ENCODE measurements at regions not wholly inside any gene's neighbourhood (a gene's known extent, or its start where the extent isn't known, plus 50 kb on each side); places are given as distances from the start of the nearest gene placed in this dataset.
"Not testable (repeated sequence)": the region's sequence is repeated elsewhere in the genome, so short reads cannot be mapped to it uniquely, and the experiment has no call there.

GRCh38 chr2:111512378-111512777, 371.6 kb downstream of the ANAPC1 start:
- H4K5ac ChIP-seq (ENCODE audit: insufficient read length, low read depth, low read length); DNase-seq (ENCODE audit: low read depth in 1 of 2, low spot score in 2 of 2): not testable (repeated sequence)

GRCh38 chr2:111514138-111514537, 369.9 kb downstream of the ANAPC1 start:
- H3K9ac ChIP-seq (replicated peaks in 1 of 4; ENCODE audit: extremely low read depth in 1 of 4, low read depth in 3 of 4, low read length in 3 of 4); DNase-seq (ENCODE audit: low read depth in 1 of 2, low spot score in 2 of 2); H3K56ac ChIP-seq (replicated peaks; ENCODE audit: insufficient read length, low read depth, low read length); H2BK12ac ChIP-seq (ENCODE audit: low read depth, low read length); H3K4ac ChIP-seq (replicated peaks; ENCODE audit: insufficient read length, low read depth, low read length); H3K23me2 ChIP-seq (ENCODE audit: low read depth, low read length); H3K27me3 ChIP-seq (replicated peaks in 1 of 4; ENCODE audit: control insufficient read depth in 3 of 4, extremely low read depth in 1 of 4, insufficient read depth in 3 of 4, low read length in 3 of 4); H3K36me3 ChIP-seq (ENCODE audit: control insufficient read depth in 2 of 4, insufficient read depth in 4 of 4, low read length in 3 of 4); H3K4me2 ChIP-seq (ENCODE audit: insufficient read depth in 1 of 2, low read depth in 2 of 2, low read length in 2 of 2); H3K23ac ChIP-seq (ENCODE audit: insufficient read length); H2BK20ac ChIP-seq (ENCODE audit: low read length); H4K8ac ChIP-seq (ENCODE audit: extremely low read depth, insufficient read depth, low read length); FAIRE-seq; H3K4me3 ChIP-seq (ENCODE audit: extremely low read depth in 1 of 4, insufficient read depth in 2 of 4, low read depth in 3 of 4, low read length in 4 of 4); H3K79me1 ChIP-seq (ENCODE audit: low read depth, low read length); H3K4me1 ChIP-seq (replicated peaks in 1 of 4; ENCODE audit: control insufficient read depth in 3 of 4, insufficient read depth in 4 of 4, low read length in 3 of 4); H3K27ac ChIP-seq (ENCODE audit: low read depth, low read length); POLR2A ChIA-PET (ENCODE audit: partially characterized antibody); H4K20me1 ChIP-seq (replicated peaks in 1 of 2; ENCODE audit: control insufficient read depth in 1 of 2, insufficient read depth in 2 of 2, low read length in 2 of 2); H2BK5ac ChIP-seq (ENCODE audit: low read depth, low read length); H2BK120ac ChIP-seq (replicated peaks; ENCODE audit: low read depth, low read length); H2AK5ac ChIP-seq (ENCODE audit: low read depth, low read length); H2BK15ac ChIP-seq (ENCODE audit: low read length); H3K9me3 ChIP-seq (ENCODE audit: insufficient read depth in 2 of 2, low read depth in 1 of 2, low read length in 1 of 2); H4K5ac ChIP-seq (ENCODE audit: insufficient read length, low read depth, low read length); CTCF ChIA-PET (ENCODE audit: partially characterized antibody); H3K14ac ChIP-seq (ENCODE audit: insufficient read length); H4K91ac ChIP-seq (replicated peaks; ENCODE audit: insufficient read length, low read length); H3K79me2 ChIP-seq (ENCODE audit: control insufficient read depth in 1 of 2, insufficient read depth in 2 of 2, low read length in 2 of 2); H2AFZ ChIP-seq (ENCODE audit: low read length); H3K18ac ChIP-seq (ENCODE audit: extremely low read depth, low read length): not testable (repeated sequence)
- 85% methylated on average over 3 of the region's 4 CpGs; no CpG with 5 or more reads in 1 of the 2 experiments for WGBS, 2 experiments (ENCODE audit: extremely low coverage in 1 of 2, insufficient coverage in 1 of 2, insufficient read length in 1 of 2, insufficient replicate concordance in 2 of 2, low coverage in 1 of 2, low lambda C conversion rate in 2 of 2, missing lambda C conversion rate in 1 of 2)

More at GRCh38 chr2:111512378-111512777, 371.6 kb downstream of the ANAPC1 start:
- H2AK5ac ChIP-seq (ENCODE audit: low read depth, low read length); H4K20me1 ChIP-seq (replicated peaks in 1 of 2; ENCODE audit: control insufficient read depth in 1 of 2, insufficient read depth in 2 of 2, low read length in 2 of 2); H2BK5ac ChIP-seq (ENCODE audit: low read depth, low read length); POLR2A ChIA-PET (ENCODE audit: partially characterized antibody); H4K8ac ChIP-seq (ENCODE audit: extremely low read depth, insufficient read depth, low read length); H3K14ac ChIP-seq (ENCODE audit: insufficient read length); H3K18ac ChIP-seq (ENCODE audit: extremely low read depth, low read length); H3K79me1 ChIP-seq (ENCODE audit: low read depth, low read length); H2BK12ac ChIP-seq (ENCODE audit: low read depth, low read length); H3K23me2 ChIP-seq (ENCODE audit: low read depth, low read length); H3K56ac ChIP-seq (replicated peaks; ENCODE audit: insufficient read length, low read depth, low read length); CTCF ChIA-PET (ENCODE audit: partially characterized antibody); H3K23ac ChIP-seq (ENCODE audit: insufficient read length); H2BK120ac ChIP-seq (replicated peaks; ENCODE audit: low read depth, low read length); H3K27ac ChIP-seq (ENCODE audit: low read depth, low read length); H3K4me1 ChIP-seq (replicated peaks in 1 of 4; ENCODE audit: control insufficient read depth in 3 of 4, insufficient read depth in 4 of 4, low read length in 3 of 4); H3K79me2 ChIP-seq (ENCODE audit: control insufficient read depth in 1 of 2, insufficient read depth in 2 of 2, low read length in 2 of 2); H2BK20ac ChIP-seq (ENCODE audit: low read length); H3K9me3 ChIP-seq (ENCODE audit: insufficient read depth in 2 of 2, low read depth in 1 of 2, low read length in 1 of 2); H3K36me3 ChIP-seq (ENCODE audit: control insufficient read depth in 2 of 4, insufficient read depth in 4 of 4, low read length in 3 of 4); FAIRE-seq; H3K27me3 ChIP-seq (replicated peaks in 1 of 4; ENCODE audit: control insufficient read depth in 3 of 4, extremely low read depth in 1 of 4, insufficient read depth in 3 of 4, low read length in 3 of 4); H3K4ac ChIP-seq (replicated peaks; ENCODE audit: insufficient read length, low read depth, low read length); H3K4me2 ChIP-seq (ENCODE audit: insufficient read depth in 1 of 2, low read depth in 2 of 2, low read length in 2 of 2); H2AFZ ChIP-seq (ENCODE audit: low read length); H3K4me3 ChIP-seq (ENCODE audit: extremely low read depth in 1 of 4, insufficient read depth in 2 of 4, low read depth in 3 of 4, low read length in 4 of 4); H4K91ac ChIP-seq (replicated peaks; ENCODE audit: insufficient read length, low read length); H3K9ac ChIP-seq (replicated peaks in 1 of 4; ENCODE audit: extremely low read depth in 1 of 4, low read depth in 3 of 4, low read length in 3 of 4); H2BK15ac ChIP-seq (ENCODE audit: low read length): not testable (repeated sequence)
- 75% methylated on average over 2 of the region's 3 CpGs; no CpG with 5 or more reads in 1 of the 2 experiments for WGBS, 2 experiments (ENCODE audit: extremely low coverage in 1 of 2, insufficient coverage in 1 of 2, insufficient read length in 1 of 2, insufficient replicate concordance in 2 of 2, low coverage in 1 of 2, low lambda C conversion rate in 2 of 2, missing lambda C conversion rate in 1 of 2)

Measured in H1 (cell line).